HG03571 (cell line): ENCODE measurements at regions not wholly inside any gene's neighbourhood (a gene's known extent, or its start where the extent isn't known, plus 50 kb on each side); places are given as distances from the start of the nearest gene placed in this dataset.

ENCODE experiments used
- ATAC-seq: cut with Tn5 transposase; IDR thresholded peaks from one replicate; pipeline ENCODE4 v1.9.1; 2021; ENCODE audit not compliant: unreplicated experiment

DNA sequence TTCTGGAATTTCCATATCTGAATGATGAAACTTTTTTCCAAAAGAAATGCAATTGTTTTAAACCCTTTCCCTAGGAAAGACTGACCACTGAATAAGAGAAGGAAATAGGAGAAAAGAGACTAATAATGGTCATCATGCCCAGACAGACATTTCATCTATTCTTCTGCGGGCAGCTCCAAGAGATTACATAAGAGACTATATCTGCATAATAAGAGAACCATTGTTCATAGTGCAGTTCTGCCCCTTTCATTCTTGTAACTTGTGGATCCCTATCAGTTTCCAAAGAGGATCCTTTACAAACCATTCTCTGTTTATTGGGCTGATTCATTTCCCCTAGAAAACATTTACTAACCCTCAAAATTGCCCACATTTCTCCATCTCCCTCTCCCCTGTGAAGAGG is 197.8 kb downstream of the FSCB start:
- ATAC-seq = no peak

GRCh38 chr14:44300916-44301315 is 206.2 kb downstream of the FSCB start:
- no peak for ATAC-seq

- ATAC-seq = no peak
These were observed 209.6 kb downstream of the FSCB start for GRCh38 chr14:44297437-44297836.

- no peak for ATAC-seq
These were observed 215.6 kb downstream of the FSCB start for GRCh38 chr14:44291366-44291915.

DNA sequence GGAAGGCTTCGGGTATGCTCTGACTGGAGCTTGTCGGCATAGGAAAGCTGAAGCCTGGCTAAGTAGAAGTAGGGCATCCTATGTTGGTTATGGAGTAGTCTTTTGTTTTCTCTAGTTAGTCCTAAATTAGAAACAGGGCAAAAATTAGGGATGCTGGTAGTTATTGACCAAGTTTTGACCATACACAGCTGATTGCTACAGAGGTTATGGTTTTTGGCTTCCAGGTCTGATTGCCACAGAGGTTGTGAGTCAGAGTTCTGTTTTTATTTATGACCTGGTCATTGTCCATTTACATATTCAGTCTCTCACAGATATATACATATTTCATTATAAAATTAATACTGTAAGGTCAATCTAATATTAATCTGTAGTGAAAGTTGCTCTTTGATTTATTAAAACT is 219.2 kb downstream of the FSCB start:
- no peak for ATAC-seq

DNA sequence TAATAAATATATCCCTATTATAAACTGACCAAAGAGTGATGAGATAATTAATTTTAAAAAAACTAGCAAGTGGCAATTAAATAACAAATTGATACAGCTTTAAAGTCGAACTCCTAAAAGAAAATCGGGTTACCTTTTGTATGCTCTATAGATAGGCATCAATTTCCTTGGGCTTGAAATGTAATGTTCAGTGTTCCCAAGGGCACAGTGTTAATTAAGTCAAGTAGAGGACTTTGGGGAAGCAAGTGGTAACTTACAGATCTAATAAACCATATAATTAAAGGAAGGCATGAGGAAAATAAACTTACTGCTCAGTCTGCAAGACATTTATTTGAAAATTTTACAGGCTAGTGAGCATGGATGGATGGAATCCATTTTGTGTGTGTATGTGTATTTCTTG is 220.9 kb downstream of the FSCB start:
- ATAC-seq = no peak

DNA sequence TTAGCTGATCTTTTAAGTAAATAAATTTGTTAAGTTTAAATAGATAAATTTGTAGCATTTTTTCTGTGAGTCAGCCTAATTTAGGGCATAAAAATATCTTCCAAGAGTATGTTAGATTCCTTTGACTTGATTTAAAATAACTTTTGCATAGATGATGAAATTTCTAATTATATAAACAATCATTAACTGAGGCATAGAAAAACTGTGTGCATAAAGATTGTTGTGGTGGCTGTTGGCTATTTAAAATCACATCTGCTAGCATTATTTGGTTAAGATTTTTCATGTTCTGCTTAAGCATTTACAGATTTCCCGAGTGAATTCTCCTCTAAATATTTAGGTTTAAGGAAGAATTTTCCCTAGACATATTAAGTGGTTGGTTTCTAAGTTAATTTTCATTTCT is 223.2 kb downstream of the FSCB start:
- ATAC-seq = no peak

GRCh38 chr14:44279357-44279756 is 227.7 kb downstream of the FSCB start:
- ATAC-seq = peak; percentile 94

- no peak for ATAC-seq
These were observed 235.4 kb downstream of the FSCB start for GRCh38 chr14:44271637-44272036.

- no peak for ATAC-seq
These were observed 236.1 kb downstream of the FSCB start for GRCh38 chr14:44271006-44271405.

DNA sequence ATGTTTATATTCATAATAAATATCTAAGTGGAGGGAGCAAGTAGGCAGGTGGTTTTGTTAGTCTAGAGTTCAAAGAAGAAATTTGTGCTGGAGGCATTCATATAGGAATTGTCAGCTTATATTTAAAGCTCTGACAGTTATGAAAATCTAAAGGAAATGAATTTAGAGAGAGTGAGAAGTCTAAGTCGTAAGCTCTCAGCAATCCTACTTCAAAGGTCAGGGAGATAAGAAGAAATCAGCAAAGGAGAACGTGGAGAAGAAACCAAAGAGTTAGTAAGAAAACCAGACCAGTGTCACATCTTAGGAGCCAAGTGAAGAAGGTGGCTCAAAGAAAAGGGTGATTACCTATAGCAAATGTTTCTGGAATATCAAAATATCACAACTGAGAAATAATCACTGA is 241.8 kb downstream of the FSCB start:
- no peak for ATAC-seq

- no peak for ATAC-seq
These were observed 291.4 kb downstream of the FSCB start for GRCh38 chr14:44215660-44216059.

DNA sequence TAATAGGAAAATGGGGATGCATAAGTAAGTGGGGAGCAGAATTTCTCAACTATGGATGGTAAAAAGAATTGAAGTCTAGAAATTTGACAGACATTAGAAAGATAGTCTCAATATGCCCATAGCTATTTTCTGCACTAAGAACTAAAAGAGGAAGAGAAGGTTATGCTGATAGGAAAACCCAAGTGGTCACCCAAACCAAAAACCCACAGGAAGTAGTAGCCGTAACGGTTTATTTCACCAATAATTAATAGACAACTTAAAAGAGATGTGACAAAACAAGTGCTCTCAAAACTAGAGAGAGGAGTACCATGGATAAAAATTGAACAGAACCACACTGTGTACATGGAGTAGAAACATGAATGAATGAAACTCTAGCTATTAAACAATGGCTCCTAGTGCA is 295.4 kb downstream of the FSCB start:
- ATAC-seq = peak; percentile 79

GRCh38 chr14:44204061-44204835 is 302.8 kb downstream of the FSCB start:
- ATAC-seq = no peak

DNA sequence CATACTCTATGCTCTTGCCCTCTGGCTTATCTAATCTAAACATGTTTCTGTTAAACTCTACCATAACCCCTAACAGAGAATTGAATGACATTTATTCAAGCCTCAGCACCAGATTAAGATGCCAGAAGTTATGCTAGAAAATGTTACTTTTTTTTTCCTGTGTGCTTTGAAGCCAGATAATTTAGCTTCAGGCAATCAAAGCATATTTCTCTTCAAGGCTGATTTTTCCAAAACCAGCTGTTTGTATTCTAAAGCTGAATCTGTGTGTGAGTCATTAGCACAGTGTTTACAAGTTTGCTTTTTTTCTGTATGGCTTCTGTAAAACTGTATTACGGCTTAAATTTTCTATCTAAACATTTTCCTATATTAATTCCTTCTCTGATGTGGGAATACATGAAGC is 326.1 kb downstream of the FSCB start:
- ATAC-seq = no peak

GRCh38 chr14:44170556-44170955 is 336.5 kb downstream of the FSCB start:
- ATAC-seq = no peak

- ATAC-seq = no peak
These were observed 337.0 kb downstream of the FSCB start for GRCh38 chr14:44170101-44170500.

- ATAC-seq = no peak
These were observed 338.5 kb downstream of the FSCB start for GRCh38 chr14:44168566-44168965.

DNA sequence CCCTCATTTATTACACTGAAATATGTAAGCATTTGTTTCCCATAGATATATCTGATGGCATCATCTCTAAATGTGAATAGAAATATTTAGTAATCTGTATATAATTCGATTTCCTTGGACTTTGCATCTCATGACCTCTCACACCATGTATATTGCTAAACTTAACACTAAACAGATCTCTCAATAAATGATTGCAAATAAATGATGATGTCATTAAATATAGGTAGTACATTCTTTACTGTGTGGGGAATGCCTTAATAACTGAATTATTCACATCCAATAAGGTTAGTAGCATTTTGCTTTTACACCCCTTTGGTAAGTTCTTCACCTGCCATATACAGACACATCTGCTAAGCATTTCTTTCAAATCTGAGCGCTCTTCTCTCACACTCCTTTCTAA is 340.5 kb downstream of the FSCB start:
- ATAC-seq = no peak

DNA sequence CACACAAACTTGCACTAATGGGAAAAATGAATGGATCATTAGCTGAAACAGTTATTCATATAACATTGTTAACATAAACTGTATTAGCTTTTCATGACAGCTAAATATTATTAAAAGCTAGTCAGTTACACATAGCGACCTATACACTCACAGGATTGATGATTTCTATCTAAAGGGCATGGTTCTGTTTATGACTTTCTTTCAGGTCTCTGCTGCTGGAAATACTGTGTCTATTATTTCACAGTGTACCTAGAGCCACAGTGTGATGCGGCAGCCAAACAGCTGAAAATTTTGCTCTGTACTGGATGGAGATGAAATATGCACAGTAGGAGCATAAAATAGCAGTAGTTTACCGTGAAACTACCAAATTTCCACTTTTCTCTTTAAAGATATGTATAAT is 341.1 kb downstream of the FSCB start:
- ATAC-seq = no peak

DNA sequence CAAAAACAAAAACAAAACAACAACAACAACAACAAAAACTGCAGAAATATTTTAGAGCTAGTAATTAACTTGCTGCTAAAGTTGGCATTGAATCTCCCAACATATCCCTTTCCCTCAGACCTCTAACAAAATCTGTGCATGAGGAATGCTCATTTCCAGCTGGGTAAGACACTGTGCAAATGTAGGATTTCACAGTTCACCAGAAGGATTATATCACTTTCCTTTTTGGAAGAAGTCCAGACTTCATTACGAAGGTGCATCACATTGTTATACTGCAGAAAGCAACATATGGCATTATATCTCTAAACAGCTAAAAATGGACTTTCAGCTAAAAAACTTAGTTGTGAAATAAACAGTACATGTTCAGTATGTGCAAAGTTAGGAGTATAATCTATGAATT is 341.8 kb downstream of the FSCB start:
- no peak for ATAC-seq

- ATAC-seq = no peak
These were observed 343.1 kb downstream of the FSCB start for GRCh38 chr14:44163946-44164345.

GRCh38 chr14:44162197-44162596 is 344.9 kb downstream of the FSCB start:
- no peak for ATAC-seq
